GM23248 (cell line): ENCODE measurements at regions not wholly inside any gene's neighbourhood (a gene's known extent, or its start where the extent isn't known, plus 50 kb on each side); places are given as distances from the start of the nearest gene placed in this dataset.

ENCODE experiments used
- EZH2 ChIP-seq: fragments of 200-600 bp; sonication (generic); IDR thresholded peaks from 2 replicates; pipeline ENCODE4 v1.6.1; 2018; ENCODE audit warnings: antibody characterized with exemption, mild to moderate bottlenecking; ENCODE audit not compliant: insufficient read depth, poor library complexity, severe bottlenecking
- EZH2phosphoT487 ChIP-seq: fragments of 200-600 bp; sonication (generic); IDR thresholded peaks from 2 replicates; pipeline ENCODE4 v1.6.1; 2018; ENCODE audit warnings: antibody characterized with exemption, moderate library complexity, mild to moderate bottlenecking, low read depth; ENCODE audit not compliant: insufficient read depth

DNA sequence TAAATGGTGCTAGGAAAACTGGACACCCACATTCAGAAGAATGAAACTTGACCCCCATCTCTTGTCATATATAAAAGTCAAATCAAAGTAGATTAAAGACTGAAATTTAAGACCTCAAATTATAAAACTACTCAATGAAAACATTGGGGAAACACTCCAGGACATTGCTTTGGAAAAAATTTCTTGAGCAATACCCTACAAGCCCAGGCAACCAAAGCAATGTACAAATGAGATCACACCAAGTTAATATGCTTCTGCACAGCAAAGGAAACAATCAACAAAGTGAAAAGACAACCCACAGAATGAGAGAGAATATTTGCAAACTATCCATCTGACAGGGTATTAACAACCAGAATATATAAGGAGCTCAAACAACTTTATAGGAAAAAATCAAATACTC is 407.9 kb upstream of the BTBD3 start:
- TF ChIP-seq EZH2 (no peak), EZH2phosphoT487 (no peak)
